Ishikawa (cell line): ENCODE measurements at regions not wholly inside any gene's neighbourhood (a gene's known extent, or its start where the extent isn't known, plus 50 kb on each side); places are given as distances from the start of the nearest gene placed in this dataset.

ENCODE experiments used
- EGR1 ChIP-seq: IDR thresholded peaks from 2 replicates; pipeline ENCODE4 v1.6.1; 2012
- FOXM1 ChIP-seq: IDR thresholded peaks from 2 replicates; pipeline ENCODE4 v1.6.1; 2012; ENCODE audit warnings: low read depth, borderline replicate concordance
- NFIC ChIP-seq: IDR thresholded peaks from 2 replicates; pipeline ENCODE4 v1.6.1; 2012
- TAF1 ChIP-seq: IDR thresholded peaks from 2 replicates; pipeline ENCODE4 v1.6.1; 2012; ENCODE audit warnings: low read depth, mild to moderate bottlenecking
- TEAD4 ChIP-seq: IDR thresholded peaks from 2 replicates; pipeline ENCODE4 v1.6.1; 2012
- YY1 ChIP-seq: IDR thresholded peaks from 2 replicates; pipeline ENCODE4 v1.6.1; 2012; ENCODE audit warnings: low read depth
- TF ChIP-seq, protein P1 (sequence below): IDR thresholded peaks from 2 replicates; pipeline ENCODE4 v1.6.1; 2012

DNA sequence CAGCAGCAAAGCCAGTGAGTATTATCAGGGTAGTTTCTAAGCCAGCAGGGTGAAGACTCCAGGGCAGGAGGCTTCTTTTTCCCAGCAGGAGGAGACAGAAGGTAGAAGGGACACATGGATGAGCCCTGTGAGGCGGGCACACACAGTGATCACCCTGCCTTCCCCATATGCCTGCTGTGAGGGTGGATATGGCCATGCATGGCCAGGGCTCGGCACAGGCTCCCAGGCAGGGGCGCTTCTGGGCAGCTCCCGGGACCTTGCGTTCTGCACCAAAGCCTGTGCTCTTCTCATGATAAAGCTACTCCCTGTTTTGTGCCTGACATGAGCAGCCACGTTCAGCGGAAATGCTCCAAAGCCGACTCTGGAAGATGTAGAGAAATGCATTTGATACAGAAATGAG is 807.2 kb downstream of the TYW1 start:
- TF ChIP-seq YY1 (no peak), TAF1 (no peak), TEAD4 (no peak), EGR1 (no peak), FOXM1 (no peak), NFIC (no peak)
- TF ChIP-seq, protein P1, sequence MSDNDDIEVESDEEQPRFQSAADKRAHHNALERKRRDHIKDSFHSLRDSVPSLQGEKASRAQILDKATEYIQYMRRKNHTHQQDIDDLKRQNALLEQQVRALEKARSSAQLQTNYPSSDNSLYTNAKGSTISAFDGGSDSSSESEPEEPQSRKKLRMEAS = no peak
